Esophagus squamous epithelium (tissue), 4 donors: ENCODE measurements at regions not wholly inside any gene's neighbourhood (a gene's known extent, or its start where the extent isn't known, plus 50 kb on each side); places are given as distances from the start of the nearest gene placed in this dataset.

Experiments
- POLR2A ChIP-seq, 4 donors: fragments of 450-650 bp; IDR thresholded peaks; one replicate each; pipeline ENCODE4 v1.6.1; 2017; ENCODE audit warnings: antibody characterized with exemption in 4 of 4, mild to moderate bottlenecking in 4 of 4, moderate library complexity in 3 of 4
- TF ChIP-seq, protein P1 (sequence below), 6 experiments: fragments of 450-650 bp in 4 of 6; fragments of 200-600 bp in 2 of 6; sonication (generic) in 2 of 6; IDR thresholded peaks; one replicate each; pipeline ENCODE4 v1.5.1; 2016 to 2019; ENCODE audit warnings: antibody characterized with exemption in 6 of 6, mild to moderate bottlenecking in 4 of 6, moderate library complexity in 4 of 6

DNA sequence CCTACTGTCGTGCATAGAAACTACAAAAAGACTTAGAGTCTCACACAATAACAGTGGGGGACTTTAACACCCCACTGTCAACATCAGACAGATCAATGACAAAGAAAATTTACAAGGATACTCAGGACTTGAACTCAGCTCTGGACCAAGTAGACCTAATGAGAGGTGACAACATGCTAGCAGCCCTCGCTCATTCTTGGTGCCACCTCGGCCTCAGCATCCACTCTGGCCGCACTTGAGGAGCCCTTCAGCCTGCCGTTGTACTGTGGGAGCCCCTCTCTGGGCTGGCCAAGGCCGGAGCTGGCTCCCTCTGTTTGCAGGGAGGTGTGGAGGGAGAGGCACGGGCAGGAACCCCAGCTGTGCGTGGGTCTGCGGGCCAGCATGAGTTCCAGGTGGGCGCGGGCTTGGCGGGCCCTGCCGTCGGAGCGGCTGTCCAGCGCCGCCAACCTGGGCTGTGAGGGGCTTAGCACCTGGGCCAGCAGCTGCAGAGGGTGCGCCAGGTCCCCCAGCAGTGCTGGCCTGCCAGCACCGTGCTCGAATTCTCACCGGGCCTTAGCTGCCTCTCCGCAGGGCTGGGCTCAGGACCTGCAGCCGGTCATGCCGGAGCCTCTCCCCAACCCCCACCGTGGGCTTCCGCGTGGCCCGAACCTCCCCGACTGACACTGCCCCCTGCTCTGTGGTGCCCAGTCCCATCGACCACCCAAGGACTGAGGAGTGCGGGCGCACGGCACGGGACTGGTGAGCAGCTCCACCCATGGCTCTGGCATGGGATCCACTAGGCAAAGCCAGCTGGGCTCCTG, 205.6 kb downstream of the FRK start:
- TF ChIP-seq, protein P1, sequence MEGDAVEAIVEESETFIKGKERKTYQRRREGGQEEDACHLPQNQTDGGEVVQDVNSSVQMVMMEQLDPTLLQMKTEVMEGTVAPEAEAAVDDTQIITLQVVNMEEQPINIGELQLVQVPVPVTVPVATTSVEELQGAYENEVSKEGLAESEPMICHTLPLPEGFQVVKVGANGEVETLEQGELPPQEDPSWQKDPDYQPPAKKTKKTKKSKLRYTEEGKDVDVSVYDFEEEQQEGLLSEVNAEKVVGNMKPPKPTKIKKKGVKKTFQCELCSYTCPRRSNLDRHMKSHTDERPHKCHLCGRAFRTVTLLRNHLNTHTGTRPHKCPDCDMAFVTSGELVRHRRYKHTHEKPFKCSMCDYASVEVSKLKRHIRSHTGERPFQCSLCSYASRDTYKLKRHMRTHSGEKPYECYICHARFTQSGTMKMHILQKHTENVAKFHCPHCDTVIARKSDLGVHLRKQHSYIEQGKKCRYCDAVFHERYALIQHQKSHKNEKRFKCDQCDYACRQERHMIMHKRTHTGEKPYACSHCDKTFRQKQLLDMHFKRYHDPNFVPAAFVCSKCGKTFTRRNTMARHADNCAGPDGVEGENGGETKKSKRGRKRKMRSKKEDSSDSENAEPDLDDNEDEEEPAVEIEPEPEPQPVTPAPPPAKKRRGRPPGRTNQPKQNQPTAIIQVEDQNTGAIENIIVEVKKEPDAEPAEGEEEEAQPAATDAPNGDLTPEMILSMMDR (IDR thresholded peaks at IDR 0.05) = no peak
- TF ChIP-seq POLR2A (IDR thresholded peaks at IDR 0.05) = no peak
